ENCODE measurements at regions not wholly inside any gene's neighbourhood (a gene's known extent, or its start where the extent isn't known, plus 50 kb on each side); places are given as distances from the start of the nearest gene placed in this dataset.

GRCh38 chr15:60264566-60264965 is 133.2 kb downstream of the ANXA2 start:
- Histone ChIP-seq H3K9me3 (ENCODE audit: insufficient read depth, low read depth, low read length) (no peaks in the 10 kb centered on the region), H3K18ac (ENCODE audit: low read length) (no peak overlapping the region), H3K4me1 (ENCODE audit: control insufficient read depth in 1 of 2, insufficient read depth in 2 of 2, low read length in 2 of 2) (no peaks in the 10 kb centered on the region), H2BK120ac (ENCODE audit: insufficient read depth, low read length, poor library complexity) (no peak overlapping the region), H3K27ac (ENCODE audit: low read depth, low read length) (no peak overlapping the region), H3K4me3 (ENCODE audit: low read depth, low read length) (no peak overlapping the region), H3K36me3 (ENCODE audit: control insufficient read depth in 1 of 2, insufficient read depth in 2 of 2, low read length in 2 of 2) (no peaks in the 10 kb centered on the region), H2AFZ (ENCODE audit: insufficient read depth, low read length, poor library complexity) (no peak overlapping the region), H4K8ac (ENCODE audit: low read depth, low read length) (no peak overlapping the region), H2BK5ac (ENCODE audit: low read depth, low read length, poor library complexity) (no peak overlapping the region), H2AK5ac (ENCODE audit: low read length) (no peak overlapping the region), H3K79me1 (ENCODE audit: low read length) (no peaks in the 10 kb centered on the region), H3K23ac (ENCODE audit: low read length) (no peak overlapping the region), H3K9ac (ENCODE audit: low read length) (no peak overlapping the region), H3K14ac (ENCODE audit: low read length) (no peak overlapping the region), H2BK12ac (ENCODE audit: low read length) (no peak overlapping the region), H3K4me2 (ENCODE audit: low read length) (no peak overlapping the region), H3K79me2 (ENCODE audit: control insufficient read depth, insufficient read depth, low read length, poor library complexity) (no peaks in the 10 kb centered on the region), H3K4ac (ENCODE audit: low read depth, low read length) (no peak overlapping the region), H3K27me3 (ENCODE audit: insufficient read depth, low read length) (no peaks in the 10 kb centered on the region), H4K91ac (ENCODE audit: low read depth, low read length) (no peak overlapping the region), H4K12ac (ENCODE audit: low read depth, low read length) (no peak overlapping the region)
- WGBS (ENCODE audit: extremely low coverage, insufficient coverage, insufficient read length) = no CpG with 5 or more reads among the region's 4 CpGs
- DNase-seq = no peak

GRCh38 chr15:60265057-60265456 is 132.7 kb downstream of the ANXA2 start:
- H3K27ac ChIP-seq (ENCODE audit: low read depth, low read length) = no peak overlapping the region
- no peak overlapping the region for H2BK5ac ChIP-seq (ENCODE audit: low read depth, low read length, poor library complexity)
- no peak overlapping the region for H3K18ac ChIP-seq (ENCODE audit: low read length)
- no peaks in the 10 kb centered on the region for H3K36me3 ChIP-seq (ENCODE audit: control insufficient read depth in 1 of 2, insufficient read depth in 2 of 2, low read length in 2 of 2)
- no peak for DNase-seq
- H3K9me3 ChIP-seq (ENCODE audit: insufficient read depth, low read depth, low read length) = no peaks in the 10 kb centered on the region
- no peak overlapping the region for H2BK120ac ChIP-seq (ENCODE audit: insufficient read depth, low read length, poor library complexity)
- no peak overlapping the region for H3K23ac ChIP-seq (ENCODE audit: low read length)
- no peaks in the 10 kb centered on the region for H3K4me1 ChIP-seq (ENCODE audit: control insufficient read depth in 1 of 2, insufficient read depth in 2 of 2, low read length in 2 of 2)
- H4K91ac ChIP-seq (ENCODE audit: low read depth, low read length) = no peak overlapping the region
- H3K27me3 ChIP-seq (ENCODE audit: insufficient read depth, low read length) = no peaks in the 10 kb centered on the region
- no peak overlapping the region for H3K4ac ChIP-seq (ENCODE audit: low read depth, low read length)
- no peak overlapping the region for H3K4me2 ChIP-seq (ENCODE audit: low read length)
- H3K4me3 ChIP-seq (ENCODE audit: low read depth, low read length) = no peak overlapping the region
- no peak overlapping the region for H4K8ac ChIP-seq (ENCODE audit: low read depth, low read length)
- H3K9ac ChIP-seq (ENCODE audit: low read length) = no peak overlapping the region
- H3K79me1 ChIP-seq (ENCODE audit: low read length) = no peaks in the 10 kb centered on the region
- no peak overlapping the region for H4K12ac ChIP-seq (ENCODE audit: low read depth, low read length)
- no peaks in the 10 kb centered on the region for H3K79me2 ChIP-seq (ENCODE audit: control insufficient read depth, insufficient read depth, low read length, poor library complexity)
- H2AFZ ChIP-seq (ENCODE audit: insufficient read depth, low read length, poor library complexity) = no peak overlapping the region
- H2AK5ac ChIP-seq (ENCODE audit: low read length) = no peak overlapping the region
- no peak overlapping the region for H2BK12ac ChIP-seq (ENCODE audit: low read length)
- no peak overlapping the region for H3K14ac ChIP-seq (ENCODE audit: low read length)

GRCh38 chr15:60272623-60273022 is 125.2 kb downstream of the ANXA2 start:
- Histone ChIP-seq H3K4me3 (ENCODE audit: low read depth, low read length) (no peak overlapping the region), H2BK12ac (ENCODE audit: low read length) (no peak overlapping the region), H3K9me3 (ENCODE audit: insufficient read depth, low read depth, low read length) (peaks cover 4% of the 10 kb centered on the region), H3K27me3 (ENCODE audit: insufficient read depth, low read length) (no peaks in the 10 kb centered on the region), H3K9ac (ENCODE audit: low read length) (no peak overlapping the region), H3K27ac (ENCODE audit: low read depth, low read length) (no peak overlapping the region), H2BK120ac (ENCODE audit: insufficient read depth, low read length, poor library complexity) (no peak overlapping the region), H3K79me1 (ENCODE audit: low read length) (no peaks in the 10 kb centered on the region), H2AK5ac (ENCODE audit: low read length) (no peak overlapping the region), H3K79me2 (ENCODE audit: control insufficient read depth, insufficient read depth, low read length, poor library complexity) (no peaks in the 10 kb centered on the region), H3K4ac (ENCODE audit: low read depth, low read length) (no peak overlapping the region), H3K4me2 (ENCODE audit: low read length) (no peak overlapping the region), H4K8ac (ENCODE audit: low read depth, low read length) (no peak overlapping the region), H4K12ac (ENCODE audit: low read depth, low read length) (no peak overlapping the region), H3K36me3 (ENCODE audit: control insufficient read depth in 1 of 2, insufficient read depth in 2 of 2, low read length in 2 of 2) (no peaks in the 10 kb centered on the region), H3K14ac (ENCODE audit: low read length) (no peak overlapping the region), H2AFZ (ENCODE audit: insufficient read depth, low read length, poor library complexity) (no peak overlapping the region), H3K4me1 (ENCODE audit: control insufficient read depth in 1 of 2, insufficient read depth in 2 of 2, low read length in 2 of 2) (no peaks in the 10 kb centered on the region), H3K18ac (ENCODE audit: low read length) (no peak overlapping the region), H3K23ac (ENCODE audit: low read length) (no peak overlapping the region), H2BK5ac (ENCODE audit: low read depth, low read length, poor library complexity) (no peak overlapping the region), H4K91ac (ENCODE audit: low read depth, low read length) (no peak overlapping the region)
- no CpG with 5 or more reads among the region's 2 CpGs for WGBS (ENCODE audit: extremely low coverage, insufficient coverage, insufficient read length)
- no peak for DNase-seq

GRCh38 chr15:60275624-60276023 is 122.2 kb downstream of the ANXA2 start:
- no CpG with 5 or more reads among the region's 3 CpGs for WGBS (ENCODE audit: extremely low coverage, insufficient coverage, insufficient read length)
- H2BK12ac ChIP-seq (ENCODE audit: low read length) = no peak overlapping the region
- H2BK5ac ChIP-seq (ENCODE audit: low read depth, low read length, poor library complexity) = no peak overlapping the region
- no peak overlapping the region for H2BK120ac ChIP-seq (ENCODE audit: insufficient read depth, low read length, poor library complexity)
- H3K79me1 ChIP-seq (ENCODE audit: low read length) = no peaks in the 10 kb centered on the region
- no peak overlapping the region for H3K4me2 ChIP-seq (ENCODE audit: low read length)
- no peak overlapping the region for H3K4ac ChIP-seq (ENCODE audit: low read depth, low read length)
- no peak overlapping the region for H4K8ac ChIP-seq (ENCODE audit: low read depth, low read length)
- H3K27me3 ChIP-seq (ENCODE audit: insufficient read depth, low read length) = no peaks in the 10 kb centered on the region
- H3K27ac ChIP-seq (ENCODE audit: low read depth, low read length) = no peak overlapping the region
- no peak overlapping the region for H3K4me3 ChIP-seq (ENCODE audit: low read depth, low read length)
- no peak overlapping the region for H3K18ac ChIP-seq (ENCODE audit: low read length)
- no peaks in the 10 kb centered on the region for H3K79me2 ChIP-seq (ENCODE audit: control insufficient read depth, insufficient read depth, low read length, poor library complexity)
- no peaks in the 10 kb centered on the region for H3K4me1 ChIP-seq (ENCODE audit: control insufficient read depth in 1 of 2, insufficient read depth in 2 of 2, low read length in 2 of 2)
- no peak overlapping the region for H2AFZ ChIP-seq (ENCODE audit: insufficient read depth, low read length, poor library complexity)
- no peak overlapping the region for H3K14ac ChIP-seq (ENCODE audit: low read length)
- H3K23ac ChIP-seq (ENCODE audit: low read length) = no peak overlapping the region
- H4K12ac ChIP-seq (ENCODE audit: low read depth, low read length) = no peak overlapping the region
- H3K36me3 ChIP-seq (ENCODE audit: control insufficient read depth in 1 of 2, insufficient read depth in 2 of 2, low read length in 2 of 2) = no peaks in the 10 kb centered on the region
- H2AK5ac ChIP-seq (ENCODE audit: low read length) = no peak overlapping the region
- no peak overlapping the region for H3K9ac ChIP-seq (ENCODE audit: low read length)
- DNase-seq = no peak
- no peak overlapping the region for H4K91ac ChIP-seq (ENCODE audit: low read depth, low read length)
- H3K9me3 ChIP-seq (ENCODE audit: insufficient read depth, low read depth, low read length) = peaks cover 4% of the 10 kb centered on the region
